ENCODE measurements at regions not wholly inside any gene's neighbourhood (a gene's known extent, or its start where the extent isn't known, plus 50 kb on each side); places are given as distances from the start of the nearest gene placed in this dataset.

DNA sequence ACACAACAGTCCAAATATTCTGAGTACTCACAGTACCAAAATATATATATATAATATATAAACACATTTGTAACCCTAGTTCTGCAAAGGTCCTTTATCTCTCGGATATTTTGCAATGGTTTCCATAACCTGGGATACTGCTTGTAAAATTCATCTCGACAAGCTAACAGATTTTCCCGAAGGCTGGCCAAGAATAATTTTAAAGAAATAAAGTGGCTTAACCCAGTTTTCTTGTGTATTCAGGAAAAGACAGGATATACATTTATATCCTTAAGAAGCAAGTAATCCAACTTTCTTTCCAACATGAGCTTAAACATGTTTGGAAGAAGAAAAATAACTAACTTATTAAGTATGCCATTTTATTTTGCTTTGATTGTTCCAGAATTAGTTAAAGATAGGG, 348.7 kb upstream of the RUNX1 start:
- no peak for TF ChIP-seq CTCF (IDR thresholded peaks at IDR 0.05)
- no peak for TF ChIP-seq EP300 (IDR thresholded peaks at IDR 0.05)
- no peak for TF ChIP-seq POLR2A (IDR thresholded peaks at IDR 0.05)

Measured in tibial nerve (tissue), 4 donors.